ENCODE measurements at regions not wholly inside any gene's neighbourhood (a gene's known extent, or its start where the extent isn't known, plus 50 kb on each side); places are given as distances from the start of the nearest gene placed in this dataset.

GRCh38 chr2:196538189-196538588 lies 101.3 kb upstream of the CCDC150 start:
- Histone ChIP-seq H3T11ph (ENCODE audit: low read length) (no peak overlapping the region), H3K9me3 (ENCODE audit: control insufficient read depth, low read depth, low read length) (no peaks in the 10 kb centered on the region), H3K56ac (ENCODE audit: insufficient read length, low read depth, low read length) (no peak overlapping the region), H4K5ac (ENCODE audit: insufficient read length, low read depth, low read length) (no peak overlapping the region), H3K23me2 (ENCODE audit: insufficient read length, low read depth, low read length, poor library complexity, severe bottlenecking) (no peaks in the 10 kb centered on the region), H3K9ac (ENCODE audit: extremely low read depth, insufficient read length, low read length) (no peak overlapping the region), H4K20me1 (ENCODE audit: control insufficient read depth, insufficient read depth, insufficient read length) (no peaks in the 10 kb centered on the region), H3K27me3 (ENCODE audit: insufficient read depth, low read length) (no peaks in the 10 kb centered on the region), H3K4me1 (ENCODE audit: insufficient read depth, low read length) (no peaks in the 10 kb centered on the region; the same call in 1 of the 2 replicates), H4K8ac (replicated peaks; ENCODE audit: insufficient read length, low read depth, low read length) (no peak overlapping the region), H2BK12ac (ENCODE audit: insufficient read length, low read depth, low read length) (no peak overlapping the region), H3K4me2 (ENCODE audit: insufficient read depth, insufficient read length, low read length) (no peak overlapping the region), H3K23ac (ENCODE audit: insufficient read length, low read depth, low read length) (no peak overlapping the region), H3K14ac (ENCODE audit: insufficient read depth, low read length) (no peak overlapping the region), H3K4ac (ENCODE audit: low read depth, low read length) (no peak overlapping the region), H2AK5ac (ENCODE audit: insufficient read length, low read length) (no peak overlapping the region), H3K18ac (ENCODE audit: insufficient read length, low read depth, low read length) (no peak overlapping the region), H3K79me1 (ENCODE audit: insufficient read depth, low read depth, low read length, poor library complexity, severe bottlenecking) (no peaks in the 10 kb centered on the region), H2BK20ac (ENCODE audit: low read depth, low read length, poor library complexity, severe bottlenecking) (no peak overlapping the region), H2BK15ac (ENCODE audit: low read depth, low read length) (no peak overlapping the region), H2AFZ (ENCODE audit: low read length) (no peak overlapping the region), H2BK120ac (ENCODE audit: low read depth, low read length, poor library complexity, severe bottlenecking) (no peak overlapping the region), H3K79me2 (ENCODE audit: insufficient read depth, low read length) (no peaks in the 10 kb centered on the region), H4K91ac (ENCODE audit: insufficient read length, low read depth, low read length) (no peak overlapping the region), H2BK5ac (ENCODE audit: insufficient read length, low read length) (no peak overlapping the region), H3K27ac (ENCODE audit: insufficient read length, low read depth, low read length) (no peak overlapping the region)
- Mint-ChIP-seq H3K36me3 (ENCODE audit: insufficient read depth in 1 of 3, low read depth in 3 of 3) (no peaks in the 10 kb centered on the region), H3K4me3 (no peak overlapping the region), H3K4me1 (peaks cover 8 to 14% of the 10 kb centered on the region in 2 experiments), H3K27me3 (ENCODE audit: low read depth) (no peaks in the 10 kb centered on the region), H3K9me3 (no peaks in the 10 kb centered on the region), H3K27ac (no peak overlapping the region)
- TF ChIP-seq CTCF (conservative IDR thresholded peaks at IDR 0.05): no peak
- no peak for DNase-seq
- WGBS (ENCODE audit: extremely low coverage, insufficient read length, low lambda C conversion rate): no CpG with 5 or more reads among the region's 4 CpGs

Measured in H9 (cell line).